Osteocyte (in vitro differentiated cells): ENCODE measurements at regions not wholly inside any gene's neighbourhood (a gene's known extent, or its start where the extent isn't known, plus 50 kb on each side); places are given as distances from the start of the nearest gene placed in this dataset.

Experiments
- DNase-seq: peaks from one replicate; pipeline ENCODE4 v3.0.0; 2021; ENCODE audit warnings: mixed read lengths; ENCODE audit not compliant: unreplicated experiment; ENCODE audit errors: extremely low spot score
- H3K27ac Mint-ChIP-seq: one replicate; pipeline ENCODE4 v1.8.0; 2021; ENCODE audit warnings: mild to moderate bottlenecking, mixed read lengths; ENCODE audit not compliant: unreplicated experiment
- H3K27me3 Mint-ChIP-seq: one replicate; pipeline ENCODE4 v1.8.0; 2021; ENCODE audit warnings: mixed read lengths; ENCODE audit not compliant: unreplicated experiment
- H3K36me3 Mint-ChIP-seq: one replicate; pipeline ENCODE4 v1.8.0; 2021; ENCODE audit warnings: mixed read lengths; ENCODE audit not compliant: unreplicated experiment
- H3K4me1 Mint-ChIP-seq: one replicate; pipeline ENCODE4 v1.8.0; 2021; ENCODE audit warnings: mixed read lengths; ENCODE audit not compliant: unreplicated experiment
- H3K4me3 Mint-ChIP-seq: one replicate; pipeline ENCODE4 v1.8.0; 2021; ENCODE audit warnings: mild to moderate bottlenecking, moderate library complexity, mixed read lengths; ENCODE audit not compliant: unreplicated experiment
- H3K9me3 Mint-ChIP-seq: one replicate; pipeline ENCODE4 v1.8.0; 2021; ENCODE audit warnings: mixed read lengths; ENCODE audit not compliant: unreplicated experiment
- TF ChIP-seq, protein P1 (sequence below): fragments of 200-600 bp; sonication (generic); IDR thresholded peaks from 2 replicates; pipeline ENCODE4 v1.5.0; 2021; ENCODE audit warnings: antibody characterized with exemption, mild to moderate bottlenecking, moderate library complexity

DNA sequence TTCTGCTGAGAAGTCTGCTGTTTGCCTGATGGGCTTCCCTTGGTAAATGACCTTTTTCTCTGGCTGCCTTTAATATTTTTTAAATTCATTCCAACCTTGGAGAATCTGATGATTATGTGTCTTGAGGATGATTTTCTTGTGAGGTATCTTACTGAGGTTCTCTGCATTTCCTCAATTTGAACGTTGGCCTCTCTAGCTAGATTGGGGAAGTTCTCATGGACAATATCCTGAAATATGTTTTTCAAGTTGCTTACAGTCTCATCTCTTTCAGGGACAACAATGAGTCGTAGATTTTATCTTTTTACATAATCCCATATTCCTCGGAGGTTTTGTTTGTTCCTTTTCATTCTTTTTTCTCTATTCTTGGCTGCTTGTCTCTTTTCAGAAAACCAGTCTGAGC is 208.4 kb downstream of the KIF20B start:
- Mint-ChIP-seq H3K4me3 (no peak overlapping the region), H3K4me1 (no peaks in the 10 kb centered on the region), H3K27ac (no peak overlapping the region), H3K27me3 (peaks cover 23% of the 10 kb centered on the region), H3K9me3 (no peaks in the 10 kb centered on the region), H3K36me3 (no peaks in the 10 kb centered on the region)
- TF ChIP-seq, protein P1, sequence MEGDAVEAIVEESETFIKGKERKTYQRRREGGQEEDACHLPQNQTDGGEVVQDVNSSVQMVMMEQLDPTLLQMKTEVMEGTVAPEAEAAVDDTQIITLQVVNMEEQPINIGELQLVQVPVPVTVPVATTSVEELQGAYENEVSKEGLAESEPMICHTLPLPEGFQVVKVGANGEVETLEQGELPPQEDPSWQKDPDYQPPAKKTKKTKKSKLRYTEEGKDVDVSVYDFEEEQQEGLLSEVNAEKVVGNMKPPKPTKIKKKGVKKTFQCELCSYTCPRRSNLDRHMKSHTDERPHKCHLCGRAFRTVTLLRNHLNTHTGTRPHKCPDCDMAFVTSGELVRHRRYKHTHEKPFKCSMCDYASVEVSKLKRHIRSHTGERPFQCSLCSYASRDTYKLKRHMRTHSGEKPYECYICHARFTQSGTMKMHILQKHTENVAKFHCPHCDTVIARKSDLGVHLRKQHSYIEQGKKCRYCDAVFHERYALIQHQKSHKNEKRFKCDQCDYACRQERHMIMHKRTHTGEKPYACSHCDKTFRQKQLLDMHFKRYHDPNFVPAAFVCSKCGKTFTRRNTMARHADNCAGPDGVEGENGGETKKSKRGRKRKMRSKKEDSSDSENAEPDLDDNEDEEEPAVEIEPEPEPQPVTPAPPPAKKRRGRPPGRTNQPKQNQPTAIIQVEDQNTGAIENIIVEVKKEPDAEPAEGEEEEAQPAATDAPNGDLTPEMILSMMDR, result no peak
- DNase-seq, result no peak

DNA sequence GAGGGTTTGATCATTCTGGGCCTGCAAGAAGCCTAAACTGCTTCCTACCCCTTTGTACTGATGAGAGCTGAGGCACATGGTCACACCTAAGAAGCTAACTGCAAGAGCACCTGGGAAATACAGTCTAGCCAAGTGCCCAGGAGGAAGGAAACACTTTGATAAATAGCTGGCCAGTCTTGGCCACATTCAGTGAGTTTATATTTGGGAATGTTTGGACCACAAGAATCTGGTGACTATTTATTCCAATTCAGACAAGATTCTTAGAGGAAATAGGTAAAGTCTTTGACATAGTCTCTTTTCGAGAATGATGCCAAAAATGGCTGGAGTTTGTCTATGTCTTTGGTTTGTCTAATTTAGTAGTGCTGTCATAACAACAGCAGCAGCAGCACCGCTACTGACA is 213.6 kb downstream of the KIF20B start:
- Mint-ChIP-seq H3K9me3 (no peaks in the 10 kb centered on the region), H3K36me3 (no peaks in the 10 kb centered on the region), H3K27ac (no peak overlapping the region), H3K4me1 (no peaks in the 10 kb centered on the region), H3K4me3 (no peak overlapping the region), H3K27me3 (peaks cover 2% of the 10 kb centered on the region)
- TF ChIP-seq, protein P1, result no peak
- DNase-seq, result no peak

DNA sequence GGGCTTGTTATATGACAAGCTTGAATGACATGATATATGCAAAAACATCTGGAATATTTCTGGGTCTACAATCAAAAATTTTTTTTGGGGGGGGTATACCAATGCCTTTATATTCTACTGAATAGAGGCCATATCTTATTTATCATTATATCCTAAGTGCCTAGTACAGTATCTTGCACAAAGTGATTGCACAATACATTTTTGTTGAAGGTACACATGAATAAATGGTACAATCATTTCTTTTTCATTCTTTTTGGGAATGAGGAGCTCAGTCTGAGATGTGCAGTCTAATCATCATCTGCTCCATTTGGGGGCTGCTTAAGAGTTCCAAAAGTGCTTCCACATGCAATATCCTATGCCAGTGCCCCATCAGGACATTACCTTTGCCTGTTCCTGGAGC is 214.6 kb downstream of the KIF20B start:
- Mint-ChIP-seq H3K27ac (no peak overlapping the region), H3K36me3 (no peaks in the 10 kb centered on the region), H3K4me1 (no peaks in the 10 kb centered on the region), H3K27me3 (peaks cover 5% of the 10 kb centered on the region), H3K4me3 (no peak overlapping the region), H3K9me3 (no peaks in the 10 kb centered on the region)
- TF ChIP-seq, protein P1, result no peak
- DNase-seq, result no peak

GRCh38 chr10:89916468-89917215 is 215.3 kb downstream of the KIF20B start:
- H3K27ac Mint-ChIP-seq, result no peak overlapping the region
- H3K4me3 Mint-ChIP-seq, result no peak overlapping the region
- TF ChIP-seq, protein P1, result no peak
- peaks cover 5% of the 10 kb centered on the region for H3K27me3 Mint-ChIP-seq
- no peaks in the 10 kb centered on the region for H3K36me3 Mint-ChIP-seq
- no peaks in the 10 kb centered on the region for H3K4me1 Mint-ChIP-seq
- DNase-seq, result no peak
- H3K9me3 Mint-ChIP-seq, result no peaks in the 10 kb centered on the region

- Mint-ChIP-seq H3K9me3 (no peaks in the 10 kb centered on the region), H3K27ac (no peak overlapping the region), H3K4me3 (no peak overlapping the region), H3K36me3 (no peaks in the 10 kb centered on the region), H3K4me1 (peaks cover 3% of the 10 kb centered on the region), H3K27me3 (peaks cover 6% of the 10 kb centered on the region)
- no peak for DNase-seq
- TF ChIP-seq, protein P1, result no peak
Observed at GRCh38 chr10:89921403-89921802, 220.0 kb downstream of the KIF20B start.
